SW 1271 (cell line): ENCODE measurements at regions not wholly inside any gene's neighbourhood (a gene's known extent, or its start where the extent isn't known, plus 50 kb on each side); places are given as distances from the start of the nearest gene placed in this dataset.
"Not testable (repeated sequence)": the region's sequence is repeated elsewhere in the genome, so short reads cannot be mapped to it uniquely, and the experiment has no call there.

Experiments
- DNase-seq, 2 experiments: peaks; one replicate each; lab custom pipeline; 2025; lab: John Stamatoyannopoulos, UW

- DNase-seq: no peak
These were observed 398.9 kb downstream of the ACTL7B start for GRCh38 chr9:108456903-108457302.

- no peak for DNase-seq
These were observed 410.2 kb downstream of the ACTL7B start for GRCh38 chr9:108445431-108446071.

DNA sequence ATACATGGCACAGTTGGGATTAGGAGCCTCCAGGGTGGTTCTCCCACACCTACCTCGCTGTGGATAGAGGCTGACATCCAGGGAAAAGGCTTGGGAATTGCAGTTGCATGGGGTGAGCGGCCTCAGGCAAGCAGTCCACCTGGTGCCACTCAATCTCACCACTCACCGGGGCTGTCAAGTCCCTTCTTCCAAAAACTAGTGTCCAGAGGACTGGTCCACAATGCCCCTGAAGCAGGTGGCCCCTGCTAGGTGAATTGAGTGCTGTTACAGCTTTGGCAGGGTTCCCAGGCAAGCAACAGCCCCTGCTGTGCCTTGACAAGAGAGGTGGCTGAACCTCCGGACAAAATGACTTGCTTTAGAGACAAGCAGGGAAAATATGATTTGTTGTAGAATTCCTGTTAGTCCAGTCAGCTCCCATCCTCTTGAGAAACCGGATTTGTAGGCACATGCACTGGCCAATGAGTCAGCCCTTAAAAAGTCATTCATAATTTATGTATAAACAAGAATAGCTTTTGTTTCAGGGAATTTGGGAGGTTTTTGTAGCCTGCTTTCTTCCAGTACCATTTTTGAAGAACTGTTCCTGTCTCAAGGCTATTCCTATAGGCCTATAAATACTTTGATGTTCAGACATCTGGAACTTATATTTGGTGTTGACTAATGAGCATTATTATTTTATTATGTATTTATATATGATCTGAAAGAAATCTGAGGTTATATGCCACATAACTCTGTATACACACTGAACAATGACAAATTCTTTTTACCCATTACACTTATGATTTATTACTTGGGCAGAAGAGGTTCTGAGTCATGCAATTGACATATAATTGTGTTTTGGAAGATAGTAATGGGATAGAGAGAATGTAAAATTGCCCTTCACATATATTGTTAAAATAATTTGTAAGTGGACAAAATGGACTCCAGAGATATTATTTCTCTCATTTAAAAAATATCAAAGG is 411.1 kb downstream of the ACTL7B start:
- DNase-seq: peak; percentile 96 to 97

- DNase-seq: peak; percentile 60 to 79
These were observed 412.0 kb downstream of the ACTL7B start for GRCh38 chr9:108443741-108444140.

GRCh38 chr9:108443019-108443633 is 412.7 kb downstream of the ACTL7B start:
- DNase-seq: no peak

DNA sequence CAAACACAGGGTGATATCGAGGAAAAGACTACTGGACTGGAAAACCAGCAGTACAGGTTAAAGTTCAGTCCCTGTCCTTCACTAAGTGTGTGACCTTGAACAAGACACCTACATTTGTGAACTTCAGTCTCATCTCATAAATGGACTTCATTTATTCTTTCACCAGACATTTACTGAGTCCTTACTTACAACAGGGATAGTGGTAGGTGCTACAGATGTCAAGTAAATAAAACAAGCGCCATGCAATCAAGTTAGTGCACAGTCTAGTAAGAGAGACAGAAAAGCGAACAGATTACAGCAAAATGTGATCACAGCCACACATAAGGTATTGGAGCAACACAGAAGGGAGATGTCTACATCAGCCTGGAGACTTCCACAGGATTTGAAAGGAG is 413.2 kb downstream of the ACTL7B start:
- no peak for DNase-seq

- peak in 1 of 2 experiments; percentile 16 for DNase-seq
These were observed 414.1 kb downstream of the ACTL7B start for GRCh38 chr9:108441726-108442125.

GRCh38 chr9:108441251-108441650 is 414.5 kb downstream of the ACTL7B start:
- DNase-seq: no peak

DNA sequence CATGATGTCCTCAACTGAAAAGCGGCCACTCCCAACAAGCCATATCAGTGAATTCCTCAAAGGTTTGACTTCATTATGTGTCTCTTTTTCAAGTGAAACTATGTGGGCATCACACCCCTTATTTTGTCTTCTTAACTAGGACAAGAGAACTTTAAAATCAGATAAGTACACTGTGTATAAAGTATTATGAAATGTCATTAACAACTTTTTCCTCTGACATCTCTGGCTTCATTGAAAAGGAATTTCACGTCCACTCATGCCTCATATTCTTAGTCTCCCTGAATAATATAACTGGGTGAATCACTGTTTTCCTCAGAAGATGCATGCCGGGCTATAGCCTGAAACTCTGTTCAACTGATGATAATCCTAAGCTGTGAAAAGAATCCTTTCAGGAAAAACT is 415.8 kb downstream of the ACTL7B start:
- DNase-seq: peak; percentile 21 to 70

DNA sequence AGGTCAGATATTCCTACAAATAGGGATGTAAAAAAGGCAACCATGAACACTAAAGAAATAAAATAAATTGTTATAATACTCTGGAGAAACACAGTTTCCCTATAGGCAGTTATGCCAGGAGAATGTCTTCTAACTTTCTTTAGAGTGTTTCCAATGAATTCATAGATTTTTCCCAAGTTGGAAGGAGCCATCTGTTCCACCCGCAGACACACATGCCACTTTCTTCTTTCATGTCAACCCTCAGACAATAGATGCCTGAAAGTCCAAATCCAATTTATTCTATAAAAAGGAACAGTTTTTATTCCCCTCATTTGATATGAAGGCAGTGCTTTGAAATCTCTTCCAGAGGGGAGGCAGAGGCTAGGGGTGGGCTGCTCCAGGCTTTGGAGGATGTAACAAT is 418.1 kb downstream of the ACTL7B start:
- no peak for DNase-seq

DNA sequence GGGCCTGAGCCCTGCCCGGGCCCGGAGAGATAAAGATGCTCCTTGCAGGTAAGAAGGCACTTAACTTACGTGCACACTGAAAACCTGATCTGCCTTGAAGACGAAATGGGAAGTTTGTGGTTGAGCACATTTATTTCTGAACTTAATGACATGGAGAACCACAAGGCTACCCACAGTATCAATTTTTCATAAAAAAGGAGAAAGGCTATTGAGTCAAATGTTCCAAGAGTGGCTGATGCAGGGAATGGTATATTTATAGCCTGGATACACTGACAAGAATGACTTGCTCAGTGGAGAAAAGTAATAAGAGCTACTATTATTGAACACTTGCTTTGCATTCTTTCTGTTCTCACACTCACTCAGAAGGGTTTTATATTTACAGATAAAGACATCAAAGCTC is 419.3 kb downstream of the ACTL7B start:
- DNase-seq: no peak

DNA sequence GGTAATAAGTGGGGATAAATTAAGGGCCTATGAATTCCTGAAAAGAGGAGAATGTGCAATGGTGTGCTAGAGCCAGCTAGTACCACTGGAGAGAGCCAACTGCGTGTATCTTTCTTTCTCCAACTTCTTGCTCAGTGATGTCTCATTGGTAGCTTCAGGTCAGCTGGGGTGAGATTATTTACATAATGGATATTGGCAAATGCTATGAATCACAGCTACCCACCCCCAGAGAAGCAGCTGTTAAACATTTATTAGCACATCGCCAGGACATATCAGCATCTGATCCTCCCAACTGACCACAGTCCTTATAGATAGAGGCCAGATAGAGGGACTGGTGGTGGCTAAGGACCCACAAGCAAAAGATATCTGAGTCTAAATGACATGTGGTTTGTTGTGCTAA is 421.3 kb downstream of the ACTL7B start:
- no peak for DNase-seq

DNA sequence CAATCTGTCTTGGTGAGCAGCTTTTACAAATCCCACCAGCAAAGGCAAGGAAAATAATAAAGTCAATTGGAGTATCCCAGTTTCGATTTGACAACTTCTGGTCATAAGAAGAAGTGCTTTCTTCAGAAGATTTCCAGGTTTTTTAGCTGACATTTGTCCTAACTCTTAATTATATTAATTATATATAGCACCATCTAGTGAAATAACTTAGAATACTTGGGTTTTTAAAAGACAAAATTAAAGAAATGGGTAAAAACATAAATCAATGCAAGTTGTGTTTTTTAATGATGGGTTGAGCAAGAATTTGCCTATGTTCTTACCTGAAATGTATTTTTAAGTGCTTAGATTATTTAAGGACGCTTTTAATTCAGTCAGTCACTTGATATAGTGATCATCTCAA is 421.8 kb downstream of the ACTL7B start:
- DNase-seq: peak in 1 of 2 experiments; percentile 18

GRCh38 chr9:108430655-108431054 is 425.1 kb downstream of the ACTL7B start:
- no peak for DNase-seq

- DNase-seq: no peak
These were observed 428.0 kb downstream of the ACTL7B start for GRCh38 chr9:108427751-108428150.

- DNase-seq: not testable (repeated sequence)
These were observed 429.3 kb downstream of the ACTL7B start for GRCh38 chr9:108426421-108426940.

DNA sequence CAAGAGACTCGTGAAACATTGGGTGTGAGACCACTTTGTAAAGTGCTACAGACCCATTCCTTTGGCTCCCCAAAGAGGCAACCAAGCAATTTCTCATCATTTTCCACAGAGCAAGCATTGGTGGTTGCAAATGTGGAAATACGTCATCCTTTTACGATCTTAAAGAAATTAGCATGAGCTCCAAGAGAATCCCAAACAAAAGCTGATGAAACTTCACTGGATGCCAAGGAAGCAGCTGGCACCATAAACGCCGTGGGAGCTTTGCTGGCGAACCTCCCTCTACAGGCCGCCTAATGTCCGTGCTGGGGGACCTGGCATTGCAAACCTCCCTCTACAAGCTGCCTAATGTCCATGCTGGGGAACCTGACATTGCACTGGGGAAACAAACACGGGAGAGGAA is 432.4 kb downstream of the ACTL7B start:
- DNase-seq: no peak

DNA sequence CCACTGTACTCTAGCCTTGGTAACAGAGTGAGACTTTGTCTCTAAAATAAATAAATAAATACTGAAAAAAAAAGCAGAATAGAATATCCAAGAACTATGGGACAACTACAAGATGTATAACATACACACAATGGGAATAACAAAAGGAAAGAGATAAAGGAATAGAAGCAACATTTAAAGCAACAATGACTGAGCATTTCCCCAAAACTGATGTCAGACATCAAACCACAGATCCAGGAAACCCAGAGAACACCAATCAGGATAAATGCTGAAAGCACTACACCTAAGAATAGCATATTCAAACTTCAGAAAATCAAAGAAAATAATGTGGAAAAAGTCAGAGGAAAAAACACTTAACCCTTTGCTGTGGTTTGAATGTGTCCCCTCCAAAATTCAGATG is 436.4 kb downstream of the ACTL7B start:
- DNase-seq: no peak

DNA sequence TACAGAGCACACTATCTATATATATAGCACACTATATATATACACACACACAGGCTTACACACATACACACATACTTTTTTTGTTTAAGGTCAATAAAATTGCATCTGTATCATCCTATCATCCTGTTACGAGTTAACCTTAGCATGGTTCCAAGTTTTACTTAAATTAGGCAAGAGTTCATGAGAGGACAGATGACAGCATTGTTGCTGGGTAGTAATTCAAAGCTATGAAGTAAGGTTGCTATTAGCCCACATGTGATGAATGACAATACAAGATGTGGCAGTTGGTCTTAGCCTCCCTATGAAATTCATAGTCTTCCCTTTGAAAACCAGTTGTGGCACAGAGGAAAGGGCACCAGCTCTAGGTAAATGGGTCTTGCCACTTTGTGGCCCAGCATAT is 438.1 kb downstream of the ACTL7B start:
- no peak for DNase-seq

GRCh38 chr9:108417312-108417711 is 438.5 kb downstream of the ACTL7B start:
- no peak for DNase-seq

DNA sequence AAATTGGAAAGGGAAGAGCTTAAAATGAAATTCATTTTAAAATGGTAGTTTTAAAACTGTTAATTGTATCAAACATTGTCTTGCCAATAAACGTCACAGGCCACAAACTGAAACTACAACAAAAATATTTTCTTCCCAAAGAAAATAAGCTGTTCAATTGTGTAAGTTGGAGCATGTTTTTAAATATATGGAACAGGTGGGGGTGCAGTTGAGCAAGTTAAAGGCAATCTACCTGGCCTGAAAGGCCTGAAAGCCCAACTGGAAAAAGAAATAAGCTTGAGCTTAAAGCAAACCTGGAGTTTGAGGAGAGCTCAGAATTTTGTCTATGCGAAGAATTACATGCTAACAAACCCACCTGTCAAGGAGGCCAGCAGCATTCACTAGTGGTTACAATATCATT is 439.5 kb downstream of the ACTL7B start:
- DNase-seq: no peak

GRCh38 chr9:108413809-108414208 is 442.0 kb downstream of the ACTL7B start:
- no peak for DNase-seq

DNA sequence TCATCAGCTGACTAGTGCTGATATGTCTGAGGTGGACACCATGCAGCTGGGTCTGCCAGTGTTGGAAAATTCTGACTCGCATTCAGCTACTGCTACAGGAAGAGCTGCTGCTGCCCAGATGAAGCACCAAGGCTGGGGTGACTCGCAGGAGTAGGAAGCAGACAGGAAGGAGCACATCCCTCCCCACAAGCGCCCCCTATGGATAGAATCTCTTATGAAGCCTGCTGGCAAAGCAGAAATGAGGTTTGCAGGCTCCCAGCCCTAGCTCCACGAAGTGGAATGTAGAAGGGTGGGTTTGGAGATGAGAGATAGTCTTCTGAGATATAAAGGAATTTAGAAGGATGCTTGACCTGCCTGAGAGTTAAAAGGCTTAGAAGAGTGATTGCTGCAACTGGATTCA is 443.0 kb downstream of the ACTL7B start:
- peak in 1 of 2 experiments; percentile 42 for DNase-seq
